Fibroblast of pulmonary artery (primary cell): ENCODE measurements at regions not wholly inside any gene's neighbourhood (a gene's known extent, or its start where the extent isn't known, plus 50 kb on each side); places are given as distances from the start of the nearest gene placed in this dataset.
A peak's percentile ranks its signal among the peaks of the same experiment; 100 is the strongest.

ENCODE experiments used
- DNase-seq: peaks from one replicate; pipeline ENCODE4 v3.0.0-alpha.2; 2010; ENCODE audit warnings: low read depth
- H3K4me3 ChIP-seq: replicated peaks from 2 replicates; pipeline ENCODE4 v1.5.1; 2011; ENCODE audit warnings: low read depth, mild to moderate bottlenecking, control low read depth, low read length, moderate library complexity
- TF ChIP-seq, protein P1 (sequence below): IDR thresholded peaks from 2 replicates; pipeline ENCODE4 v1.5.1; 2011; ENCODE audit warnings: mild to moderate bottlenecking, control low read depth, low read length, inconsistent platforms; ENCODE audit errors: missing control alignments

DNA sequence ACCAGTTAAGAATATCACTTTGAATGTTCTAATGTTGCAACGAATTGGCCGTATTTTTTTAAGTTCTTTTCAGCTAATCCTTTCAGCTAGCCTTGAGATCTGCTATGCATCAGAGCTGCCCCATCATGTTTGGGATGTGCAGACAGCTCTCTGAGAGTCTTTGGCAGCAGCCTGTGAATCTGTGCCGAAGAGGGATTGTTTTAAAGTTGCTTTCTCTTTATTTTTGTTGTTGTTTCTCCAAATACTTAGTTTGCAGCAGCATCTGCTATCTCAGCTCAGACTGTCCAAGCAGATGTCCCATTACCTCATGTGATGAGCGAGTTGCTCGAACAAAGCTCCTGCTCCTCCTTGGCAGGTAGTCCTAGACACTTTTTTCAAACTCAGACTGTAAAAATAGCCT lies 1002.5 kb upstream of the INTU start:
- TF ChIP-seq, protein P1, sequence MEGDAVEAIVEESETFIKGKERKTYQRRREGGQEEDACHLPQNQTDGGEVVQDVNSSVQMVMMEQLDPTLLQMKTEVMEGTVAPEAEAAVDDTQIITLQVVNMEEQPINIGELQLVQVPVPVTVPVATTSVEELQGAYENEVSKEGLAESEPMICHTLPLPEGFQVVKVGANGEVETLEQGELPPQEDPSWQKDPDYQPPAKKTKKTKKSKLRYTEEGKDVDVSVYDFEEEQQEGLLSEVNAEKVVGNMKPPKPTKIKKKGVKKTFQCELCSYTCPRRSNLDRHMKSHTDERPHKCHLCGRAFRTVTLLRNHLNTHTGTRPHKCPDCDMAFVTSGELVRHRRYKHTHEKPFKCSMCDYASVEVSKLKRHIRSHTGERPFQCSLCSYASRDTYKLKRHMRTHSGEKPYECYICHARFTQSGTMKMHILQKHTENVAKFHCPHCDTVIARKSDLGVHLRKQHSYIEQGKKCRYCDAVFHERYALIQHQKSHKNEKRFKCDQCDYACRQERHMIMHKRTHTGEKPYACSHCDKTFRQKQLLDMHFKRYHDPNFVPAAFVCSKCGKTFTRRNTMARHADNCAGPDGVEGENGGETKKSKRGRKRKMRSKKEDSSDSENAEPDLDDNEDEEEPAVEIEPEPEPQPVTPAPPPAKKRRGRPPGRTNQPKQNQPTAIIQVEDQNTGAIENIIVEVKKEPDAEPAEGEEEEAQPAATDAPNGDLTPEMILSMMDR, result no peak
- no peak overlapping the region for H3K4me3 ChIP-seq
- peak; percentile 15 for DNase-seq

DNA sequence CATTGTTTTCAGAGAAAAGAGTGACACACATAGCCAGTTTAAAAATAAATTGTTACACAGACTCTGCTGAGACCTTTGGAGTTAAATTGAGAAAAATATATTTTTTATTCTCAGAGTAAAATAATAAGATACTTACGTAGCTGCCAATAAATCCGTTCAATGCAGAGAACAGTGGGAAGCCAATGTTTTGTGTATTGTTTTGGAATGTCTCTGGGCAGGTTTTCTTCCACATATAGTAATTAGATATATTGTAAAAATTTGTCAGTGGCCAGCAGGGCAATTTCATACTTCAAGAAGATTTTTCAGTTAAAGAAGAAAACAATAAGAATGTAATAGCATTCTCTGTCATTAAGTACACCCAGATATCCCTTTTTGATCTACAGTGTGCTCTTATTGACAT lies 999.5 kb upstream of the INTU start:
- no peak overlapping the region for H3K4me3 ChIP-seq
- no peak for DNase-seq
- TF ChIP-seq, protein P1, result no peak

DNA sequence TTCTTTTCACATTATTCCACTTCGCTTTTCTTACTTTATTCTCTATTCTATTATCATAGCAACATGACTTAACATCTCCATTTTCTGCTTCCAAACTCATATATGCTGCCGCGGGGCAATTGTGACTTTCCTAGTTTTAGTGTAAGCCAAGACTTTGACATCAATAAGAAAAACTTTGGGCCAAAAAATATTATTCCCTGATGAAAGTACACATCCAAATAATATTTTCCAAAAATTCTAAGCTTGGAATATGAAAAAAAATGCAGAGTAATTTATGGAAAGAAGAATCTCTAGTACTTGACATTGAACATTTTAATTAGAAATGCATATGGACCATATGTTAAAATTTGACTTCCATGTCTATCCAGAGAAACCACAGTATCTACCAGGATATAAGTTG lies 995.1 kb upstream of the INTU start:
- no peak for DNase-seq
- H3K4me3 ChIP-seq, result no peak overlapping the region
- TF ChIP-seq, protein P1, result no peak

DNA sequence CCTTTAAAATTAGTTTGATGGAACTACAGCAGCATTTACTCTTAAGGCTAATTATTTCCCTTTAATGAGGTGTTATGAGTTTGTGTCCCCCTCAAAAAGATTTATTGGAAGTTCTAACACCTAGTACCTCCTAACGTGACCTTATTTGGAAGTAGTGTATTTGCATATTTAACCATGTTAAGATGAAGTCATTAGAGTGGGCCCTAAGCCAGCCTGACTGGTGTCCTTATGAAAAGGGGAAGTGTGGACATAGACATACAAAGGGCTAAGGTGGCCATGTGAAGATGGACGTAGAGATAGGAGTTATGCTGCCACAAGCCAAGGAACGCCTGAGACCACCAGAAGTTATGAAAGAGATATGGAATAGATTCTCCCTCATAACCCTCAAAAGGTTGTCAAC lies 985.4 kb upstream of the INTU start:
- no peak overlapping the region for H3K4me3 ChIP-seq
- TF ChIP-seq, protein P1, result no peak
- no peak for DNase-seq

DNA sequence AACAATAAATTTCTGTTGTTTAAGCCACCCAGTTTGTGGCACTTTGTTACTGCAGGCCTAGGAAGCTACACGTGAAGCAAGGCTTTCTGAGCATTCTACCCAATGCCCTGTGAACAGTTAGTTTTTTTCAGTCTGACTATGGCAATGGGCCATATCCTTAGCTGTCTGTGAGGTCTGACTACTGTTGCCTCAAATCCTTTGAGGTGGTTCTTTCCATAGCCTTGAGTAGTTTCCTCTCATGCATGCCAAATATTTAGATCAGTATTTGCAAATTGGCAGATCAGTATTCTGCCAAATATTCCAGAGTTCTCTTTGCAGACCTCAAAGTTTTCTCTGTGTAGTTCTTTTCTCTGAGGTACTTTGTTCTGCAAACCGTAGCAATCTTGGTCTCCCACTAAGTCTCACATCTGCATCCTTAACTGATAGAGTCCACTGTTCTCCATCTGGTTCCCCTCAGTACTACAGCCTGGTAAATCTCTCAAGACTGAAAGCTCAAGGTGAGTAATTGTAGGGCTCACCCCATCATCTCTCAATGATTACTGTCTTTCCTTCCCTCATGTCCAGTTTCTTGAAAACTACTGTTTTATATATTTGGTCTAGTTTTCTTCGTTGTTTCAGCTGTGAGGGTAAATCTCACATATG lies 984.9 kb upstream of the INTU start:
- DNase-seq, result peak; percentile 26
- no peak overlapping the region for H3K4me3 ChIP-seq
- TF ChIP-seq, protein P1, result no peak

DNA sequence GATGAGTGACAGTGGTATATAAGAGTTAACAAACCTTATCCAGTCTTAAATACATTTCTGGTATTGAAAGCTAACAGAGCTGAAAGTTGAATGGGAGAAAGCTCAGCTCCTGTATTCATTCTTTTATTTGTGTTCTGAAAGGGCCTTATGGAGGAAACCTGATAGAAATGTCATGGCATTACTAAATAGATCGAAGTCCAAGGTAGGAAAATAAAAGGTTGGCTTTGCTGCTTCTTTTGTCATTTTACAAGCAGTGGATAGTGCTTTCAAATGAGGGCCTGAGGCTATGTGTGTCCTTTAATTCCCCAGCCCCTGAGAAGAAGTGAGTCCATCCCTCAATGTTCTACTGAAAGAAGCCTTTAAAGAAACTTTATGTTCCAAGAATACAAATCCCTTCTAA lies 974.3 kb upstream of the INTU start:
- H3K4me3 ChIP-seq, result no peak overlapping the region
- DNase-seq, result no peak
- TF ChIP-seq, protein P1, result no peak

DNA sequence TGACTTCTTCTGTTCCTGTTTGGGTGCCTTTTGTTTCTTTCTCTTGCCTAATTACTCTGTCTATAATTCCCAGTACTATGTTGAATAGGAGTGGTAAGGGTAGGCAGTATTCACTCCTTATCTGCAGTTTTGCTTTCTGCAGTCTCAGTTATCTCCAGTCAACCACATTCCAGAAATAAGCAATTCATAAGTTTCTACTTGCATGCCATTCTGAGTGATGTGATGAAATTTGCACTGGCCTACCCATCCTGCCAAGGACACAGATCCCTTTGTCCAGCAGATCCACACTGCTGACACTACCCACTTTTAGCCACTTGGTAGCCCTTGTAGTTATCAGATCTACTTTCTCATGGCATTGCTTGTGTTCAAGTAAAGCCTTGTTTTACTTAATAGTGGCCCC lies 971.6 kb upstream of the INTU start:
- no peak overlapping the region for H3K4me3 ChIP-seq
- peak; percentile 47 for DNase-seq
- TF ChIP-seq, protein P1, result no peak
